Smooth muscle cell (in vitro differentiated cells): ENCODE measurements at regions not wholly inside any gene's neighbourhood (a gene's known extent, or its start where the extent isn't known, plus 50 kb on each side); places are given as distances from the start of the nearest gene placed in this dataset.

Experiments used
- DNase-seq: peaks from one replicate; lab custom pipeline; 2025; ENCODE audit not compliant: unreplicated experiment; lab: John Stamatoyannopoulos, UW
- H2AFZ ChIP-seq: fragments of 200-600 bp; sonication (generic); 2 replicates; pipeline ENCODE4 v1.6.0; 2016; ENCODE audit warnings: antibody characterized with exemption, low read depth, mild to moderate bottlenecking
- H3F3A ChIP-seq: fragments of 200-600 bp; sonication (generic); 2 replicates; pipeline ENCODE4 v1.6.0; 2017; ENCODE audit warnings: antibody characterized with exemption, low read depth
- H3K27ac ChIP-seq: fragments of 200-600 bp; sonication (generic); 2 replicates; pipeline ENCODE4 v1.5.1; 2016; ENCODE audit warnings: low read depth, mild to moderate bottlenecking
- H3K27me3 ChIP-seq: fragments of 200-600 bp; sonication (generic); 2 replicates; pipeline ENCODE4 v1.6.1; 2016; ENCODE audit warnings: low read depth, mild to moderate bottlenecking
- H3K36me3 ChIP-seq: fragments of 200-600 bp; sonication (generic); 2 replicates; pipeline ENCODE4 v1.5.1; 2016; ENCODE audit warnings: low read depth
- H3K4me1 ChIP-seq: fragments of 200-600 bp; sonication (generic); 2 replicates; pipeline ENCODE4 v1.5.1; 2016; ENCODE audit warnings: low read depth
- H3K4me2 ChIP-seq: fragments of 200-600 bp; sonication (generic); 2 replicates; pipeline ENCODE4 v1.6.0; 2016; ENCODE audit warnings: mild to moderate bottlenecking
- H3K4me3 ChIP-seq: fragments of 200-600 bp; sonication (generic); 2 replicates; pipeline ENCODE4 v1.5.1; 2016; ENCODE audit warnings: mild to moderate bottlenecking
- H3K79me2 ChIP-seq: fragments of 200-600 bp; sonication (generic); 2 replicates; pipeline ENCODE4 v1.6.0; 2016; ENCODE audit warnings: low read depth, mild to moderate bottlenecking
- H3K9ac ChIP-seq: fragments of 200-600 bp; sonication (generic); 2 replicates; pipeline ENCODE4 v1.6.0; 2016; ENCODE audit warnings: low read depth
- H3K9me3 ChIP-seq: fragments of 200-600 bp; sonication (generic); replicated peaks from 2 replicates; pipeline ENCODE4 v1.5.1; 2016; ENCODE audit warnings: low read depth
- H4K20me1 ChIP-seq: fragments of 200-600 bp; sonication (generic); 2 replicates; pipeline ENCODE4 v1.6.0; 2016; ENCODE audit warnings: low read depth
- CTCF ChIP-seq: fragments of 200-600 bp; sonication (generic); IDR thresholded peaks from 2 replicates; pipeline ENCODE4 v1.5.1; 2017; ENCODE audit warnings: borderline replicate concordance, mild to moderate bottlenecking, antibody characterized with exemption; ENCODE audit not compliant: insufficient read depth, poor library complexity, severe bottlenecking
- WGBS: methylation state at CpG from one replicate; pipeline ENCODE4 v1.1.7; 2016; ENCODE audit warnings: low lambda C conversion rate; 5-methylcytosine and 5-hydroxymethylcytosine counted together

GRCh38 chr20:50292079-50292590 lies 101.5 kb downstream of the CEBPB start:
- H3K4me3 ChIP-seq: no peak overlapping the region
- no peak for TF ChIP-seq CTCF
- no peaks in the 10 kb centered on the region for H4K20me1 ChIP-seq
- DNase-seq: no peak
- H3K4me2 ChIP-seq: no peak overlapping the region
- WGBS: 90% methylated on average over 8 of the region's 8 CpGs
- H3K9me3 ChIP-seq: no peaks in the 10 kb centered on the region
- no peak overlapping the region for H2AFZ ChIP-seq
- no peaks in the 10 kb centered on the region for H3K79me2 ChIP-seq
- peaks cover 4% of the 10 kb centered on the region for H3F3A ChIP-seq
- peak overlapping the region; percentile 65 for H3K27ac ChIP-seq
- H3K36me3 ChIP-seq: no peaks in the 10 kb centered on the region
- no peaks in the 10 kb centered on the region for H3K4me1 ChIP-seq
- no peak overlapping the region for H3K9ac ChIP-seq
- no peaks in the 10 kb centered on the region for H3K27me3 ChIP-seq

GRCh38 chr20:50292591-50293283 lies 102.1 kb downstream of the CEBPB start:
- no peak overlapping the region for H3K4me3 ChIP-seq
- H3K9ac ChIP-seq: peak overlapping the region; percentile 35
- H3K79me2 ChIP-seq: no peaks in the 10 kb centered on the region
- H2AFZ ChIP-seq: peak overlapping the region; percentile 27
- H3K4me2 ChIP-seq: no peak overlapping the region
- H3K36me3 ChIP-seq: no peaks in the 10 kb centered on the region
- DNase-seq: peak; percentile 23
- WGBS: 40% methylated on average over 23 of the region's 26 CpGs
- peak overlapping the region; percentile 65 for H3K27ac ChIP-seq
- no peaks in the 10 kb centered on the region for H3K27me3 ChIP-seq
- peaks cover 7% of the 10 kb centered on the region for H3F3A ChIP-seq
- no peaks in the 10 kb centered on the region for H4K20me1 ChIP-seq
- no peaks in the 10 kb centered on the region for H3K9me3 ChIP-seq
- no peaks in the 10 kb centered on the region for H3K4me1 ChIP-seq
- TF ChIP-seq CTCF: no peak

- Histone ChIP-seq H3K4me2 (no peak overlapping the region), H3K27ac (peak overlapping the region; percentile 65), H3K9me3 (no peaks in the 10 kb centered on the region), H3K36me3 (no peaks in the 10 kb centered on the region), H3K27me3 (no peaks in the 10 kb centered on the region), H3K4me3 (no peak overlapping the region), H3K4me1 (no peaks in the 10 kb centered on the region), H3K9ac (no peak overlapping the region), H4K20me1 (no peaks in the 10 kb centered on the region), H3F3A (peaks cover 7% of the 10 kb centered on the region), H2AFZ (no peak overlapping the region), H3K79me2 (no peaks in the 10 kb centered on the region)
- DNase-seq: no peak
- TF ChIP-seq CTCF: no peak
- 92% methylated on average over 21 of the region's 21 CpGs for WGBS
These were observed 102.9 kb downstream of the CEBPB start for GRCh38 chr20:50293284-50294139.
